ENCODE measurements at regions not wholly inside any gene's neighbourhood (a gene's known extent, or its start where the extent isn't known, plus 50 kb on each side); places are given as distances from the start of the nearest gene placed in this dataset.

GRCh38 chr17:68783861-68784260 is 171.3 kb downstream of the ABCA8 start:
- TF ChIP-seq EP300 (IDR thresholded peaks at IDR 0.05; ENCODE audit: borderline replicate concordance in 1 of 2, control insufficient read depth in 1 of 2, low read depth in 2 of 2, low read length in 2 of 2) (no peak), SMC3 (IDR thresholded peaks at IDR 0.05; ENCODE audit: borderline replicate concordance, low read length) (no peak), EZH2 (IDR thresholded peaks at IDR 0.05; ENCODE audit: borderline replicate concordance, control insufficient read depth, low read depth, low read length) (no peak), NRF1 (conservative IDR thresholded peaks at IDR 0.05; ENCODE audit: low read depth, low read length) (no peak), CTCF (IDR thresholded peaks at IDR 0.05 in 2 of 3, conservative IDR thresholded peaks at IDR 0.05 in 1 of 3; ENCODE audit: control insufficient read depth in 2 of 3, extremely low read depth in 1 of 3, insufficient read depth in 1 of 3, low read depth in 3 of 3, low read length in 3 of 3) (no peak), ZZZ3 (IDR thresholded peaks at IDR 0.05; ENCODE audit: control insufficient read depth, insufficient read length, low read depth) (no peak), BACH1 (IDR thresholded peaks at IDR 0.05; ENCODE audit: borderline replicate concordance) (no peak), ZNF274 (IDR thresholded peaks at IDR 0.05; ENCODE audit: insufficient read depth, insufficient read length) (no peak), IRF3 (IDR thresholded peaks at IDR 0.05) (no peak), TARDBP (IDR thresholded peaks at IDR 0.05; ENCODE audit: borderline replicate concordance) (no peak), MEF2A (IDR thresholded peaks at IDR 0.05; ENCODE audit: insufficient read depth, low read depth, low read length) (no peak), CREB1 (IDR thresholded peaks at IDR 0.05; ENCODE audit: low read depth) (no peak)
